Neuronal stem cell (in vitro differentiated cells): ENCODE measurements at regions not wholly inside any gene's neighbourhood (a gene's known extent, or its start where the extent isn't known, plus 50 kb on each side); places are given as distances from the start of the nearest gene placed in this dataset.

Experiments used
- DNase-seq: peaks from one replicate; pipeline ENCODE4 v3.0.0-alpha.2; 2013; ENCODE audit warnings: low spot score
- H2AFZ ChIP-seq: one replicate; pipeline ENCODE4 v1.6.1; 2013; ENCODE audit warnings: mild to moderate bottlenecking, low read length, inconsistent platforms
- H2AK5ac ChIP-seq: 2 replicates; pipeline ENCODE4 v1.6.1; 2013; ENCODE audit warnings: low read depth, mild to moderate bottlenecking, inconsistent platforms, low read length, moderate library complexity, mixed read lengths
- H2BK120ac ChIP-seq: 2 replicates; pipeline ENCODE4 v1.6.1; 2013; ENCODE audit warnings: low read depth, mild to moderate bottlenecking, inconsistent platforms, low read length, moderate library complexity, mixed read lengths
- H2BK12ac ChIP-seq: one replicate; pipeline ENCODE4 v1.6.1; 2013; ENCODE audit warnings: low read length, inconsistent platforms
- H2BK15ac ChIP-seq: 2 replicates; pipeline ENCODE4 v1.6.1; 2013; ENCODE audit warnings: mild to moderate bottlenecking, low read length, inconsistent platforms, mixed read lengths
- H2BK5ac ChIP-seq: one replicate; pipeline ENCODE4 v1.6.1; 2013; ENCODE audit warnings: inconsistent platforms, mild to moderate bottlenecking, low read length, moderate library complexity
- H3K14ac ChIP-seq: one replicate; pipeline ENCODE4 v1.6.1; 2013; ENCODE audit warnings: low read length, inconsistent platforms
- H3K18ac ChIP-seq: 2 replicates; pipeline ENCODE4 v1.6.1; 2013; ENCODE audit warnings: low read length, inconsistent platforms
- H3K23ac ChIP-seq: 2 replicates; pipeline ENCODE4 v1.6.1; 2013; ENCODE audit warnings: low read depth, mild to moderate bottlenecking, mixed read lengths, low read length, inconsistent platforms; ENCODE audit not compliant: poor library complexity
- H3K27ac ChIP-seq: replicated peaks from 3 replicates; pipeline ENCODE4 v1.5.1; 2013; ENCODE audit warnings: low read length, inconsistent platforms
- H3K27me3 ChIP-seq, 3 experiments: 2 replicates each; pipeline ENCODE4 v1.6.1; 2013; ENCODE audit warnings: low read length in 3 of 3, mild to moderate bottlenecking in 2 of 3, inconsistent platforms in 1 of 3, low read depth in 1 of 3, mixed read lengths in 1 of 3, moderate library complexity in 1 of 3; ENCODE audit not compliant: control insufficient read depth in 3 of 3, insufficient read depth in 3 of 3
- H3K36me3 ChIP-seq, 2 donors: replicated peaks in 1 of 2; 2 replicates each; pipeline ENCODE4 v1.6.1; 2013; ENCODE audit warnings: low read length in 2 of 2; ENCODE audit not compliant: control insufficient read depth in 2 of 2, insufficient read depth in 2 of 2
- H3K4ac ChIP-seq: 2 replicates; pipeline ENCODE4 v1.6.1; 2013; ENCODE audit warnings: inconsistent platforms, mild to moderate bottlenecking, low read length, moderate library complexity
- H3K4me1 ChIP-seq, 2 donors: 1 replicate in 1 of 2; 2 replicates in 1 of 2; pipeline ENCODE4 v1.6.1; 2013; ENCODE audit warnings: low read length in 2 of 2, low read depth in 1 of 2; ENCODE audit not compliant: control insufficient read depth in 2 of 2, insufficient read depth in 1 of 2
- H3K4me2 ChIP-seq: one replicate; pipeline ENCODE4 v1.6.1; 2013; ENCODE audit warnings: mild to moderate bottlenecking, low read length, inconsistent platforms; ENCODE audit not compliant: insufficient read depth, poor library complexity, severe bottlenecking
- H3K4me3 ChIP-seq, 2 donors: 2 replicates each; pipeline ENCODE4 v1.5.1; 2013; ENCODE audit warnings: low read length in 2 of 2, mild to moderate bottlenecking in 2 of 2, inconsistent platforms in 1 of 2, moderate library complexity in 1 of 2
- H3K79me1 ChIP-seq: one replicate; pipeline ENCODE4 v1.6.1; 2013; ENCODE audit warnings: low read depth, mild to moderate bottlenecking, inconsistent platforms, low read length, moderate library complexity
- H3K9ac ChIP-seq: one replicate; pipeline ENCODE4 v1.6.1; 2013; ENCODE audit warnings: mild to moderate bottlenecking, low read depth, low read length, inconsistent platforms; ENCODE audit not compliant: poor library complexity
- H3K9me3 ChIP-seq, 2 donors: replicated peaks in 1 of 2; 2 replicates each; pipeline versions ENCODE3 to v1.6.1; 2013; ENCODE audit warnings: low read length in 2 of 2, mild to moderate bottlenecking in 2 of 2, inconsistent platforms in 1 of 2, low read depth in 1 of 2, mixed read lengths in 1 of 2, moderate library complexity in 1 of 2; ENCODE audit not compliant: control insufficient read depth in 2 of 2, insufficient read depth in 1 of 2
- H4K8ac ChIP-seq: one replicate; pipeline ENCODE4 v1.6.1; 2013; ENCODE audit warnings: low read depth, mild to moderate bottlenecking, inconsistent platforms, low read length, moderate library complexity
- H4K91ac ChIP-seq: one replicate; pipeline ENCODE4 v1.6.1; 2013; ENCODE audit warnings: low read length, low read depth, mild to moderate bottlenecking, inconsistent platforms; ENCODE audit not compliant: poor library complexity
- WGBS, 2 donors: extraction: QIAGEN DNeasy Blood & Tissue Kit; methylation state at CpG; one replicate each; pipeline ENCODE4 v1.1.7; 2013; ENCODE audit warnings: missing lambda C conversion rate in 2 of 2, mixed read lengths in 1 of 2; ENCODE audit not compliant: insufficient read length in 2 of 2, insufficient replicate concordance in 1 of 2; ENCODE audit errors: extremely low coverage in 2 of 2; 5-methylcytosine and 5-hydroxymethylcytosine counted together

DNA sequence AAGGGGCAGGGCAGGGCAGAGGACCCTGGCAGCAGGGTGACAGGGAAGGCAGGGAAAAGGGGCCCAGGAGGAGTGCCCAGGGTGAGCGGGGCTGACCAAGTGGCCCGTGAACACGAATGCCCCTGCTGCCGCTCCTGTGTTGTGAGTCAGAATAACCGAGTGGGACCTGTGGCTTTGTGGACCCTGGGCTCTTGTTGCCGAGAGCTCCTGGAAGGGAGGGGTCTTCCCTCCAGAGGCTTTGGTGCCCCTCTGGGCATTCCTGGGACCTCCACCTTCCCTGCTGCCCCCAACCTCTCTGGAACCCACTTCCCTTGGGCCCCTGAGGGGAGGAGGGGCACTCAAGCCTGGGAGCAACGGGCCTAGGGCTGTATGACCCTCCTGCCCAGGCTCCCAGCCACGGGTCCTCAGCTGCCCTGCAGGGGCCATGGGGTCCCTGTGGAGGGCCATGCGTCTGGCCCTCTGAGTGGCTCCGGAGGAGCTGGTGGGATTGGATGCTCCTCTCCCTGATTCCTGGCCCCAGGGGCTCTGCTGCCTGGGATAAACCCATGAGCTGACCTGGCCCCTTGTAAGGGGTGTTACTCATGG lies 319.4 kb downstream of the TMEM121 start:
- no peak overlapping the region for H2BK5ac ChIP-seq
- no peak overlapping the region for H2BK120ac ChIP-seq
- H3K9ac ChIP-seq = no peak overlapping the region
- no peaks in the 10 kb centered on the region for H3K79me1 ChIP-seq
- H2BK12ac ChIP-seq = no peak overlapping the region
- H4K8ac ChIP-seq = no peak overlapping the region
- H2AFZ ChIP-seq = no peak overlapping the region
- DNase-seq = no peak
- no peak overlapping the region for H3K18ac ChIP-seq
- WGBS, 2 donors = no CpG with 5 or more reads among the region's 10 CpGs
- H3K23ac ChIP-seq = no peak overlapping the region
- no peak overlapping the region for H3K4ac ChIP-seq
- no peak overlapping the region for H2AK5ac ChIP-seq
- no peaks in the 10 kb centered on the region for H3K4me1 ChIP-seq
- no peak overlapping the region for H3K4me2 ChIP-seq
- no peaks in the 10 kb centered on the region for H3K36me3 ChIP-seq
- H3K27me3 ChIP-seq = peaks cover 0 to 54% (median 0%) of the 10 kb centered on the region in 3 experiments
- H4K91ac ChIP-seq = no peak overlapping the region
- H3K4me3 ChIP-seq = no peak overlapping the region
- no peak overlapping the region for H3K27ac ChIP-seq
- H3K9me3 ChIP-seq = peaks cover 0 to 60% of the 10 kb centered on the region in 2 donors
- H2BK15ac ChIP-seq = no peak overlapping the region
- no peak overlapping the region for H3K14ac ChIP-seq

DNA sequence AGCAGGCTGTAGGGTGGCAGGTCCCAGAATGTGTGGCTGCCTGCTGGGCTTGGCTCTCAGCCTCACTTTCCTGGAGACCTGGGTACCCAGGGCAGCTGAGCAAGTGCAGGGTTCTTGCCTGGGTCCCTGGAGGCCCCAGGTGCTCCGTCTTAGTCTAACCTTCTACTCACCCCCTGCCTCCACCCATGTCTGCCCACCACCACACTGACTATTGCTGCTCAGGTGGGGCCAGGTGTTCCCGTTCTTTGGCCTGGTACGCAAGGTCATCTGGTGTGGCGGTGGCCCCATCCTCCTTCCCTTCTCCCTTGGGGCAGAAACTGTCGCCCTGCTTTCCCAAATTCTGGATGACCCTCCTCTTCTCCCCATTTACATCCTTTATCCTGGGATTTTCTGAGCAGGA lies 319.9 kb downstream of the TMEM121 start:
- Histone ChIP-seq H3K27me3 (peaks cover 0 to 56% (median 0%) of the 10 kb centered on the region in 3 experiments), H4K8ac (no peak overlapping the region), H3K4me1 (no peaks in the 10 kb centered on the region), H3K9ac (peak overlapping the region; percentile 25), H3K27ac (no peak overlapping the region), H3K4ac (no peak overlapping the region), H4K91ac (no peak overlapping the region), H2AK5ac (no peak overlapping the region), H3K18ac (no peak overlapping the region), H2BK5ac (no peak overlapping the region), H3K9me3 (peaks cover 0 to 60% of the 10 kb centered on the region in 2 donors), H2AFZ (no peak overlapping the region), H3K23ac (no peak overlapping the region), H3K14ac (no peak overlapping the region), H3K79me1 (no peaks in the 10 kb centered on the region), H2BK15ac (no peak overlapping the region), H2BK120ac (no peak overlapping the region), H3K4me2 (no peak overlapping the region), H2BK12ac (no peak overlapping the region), H3K4me3 (no peak overlapping the region), H3K36me3 (no peaks in the 10 kb centered on the region)
- WGBS, 2 donors = no CpG with 5 or more reads among the region's 5 CpGs
- DNase-seq = no peak

DNA sequence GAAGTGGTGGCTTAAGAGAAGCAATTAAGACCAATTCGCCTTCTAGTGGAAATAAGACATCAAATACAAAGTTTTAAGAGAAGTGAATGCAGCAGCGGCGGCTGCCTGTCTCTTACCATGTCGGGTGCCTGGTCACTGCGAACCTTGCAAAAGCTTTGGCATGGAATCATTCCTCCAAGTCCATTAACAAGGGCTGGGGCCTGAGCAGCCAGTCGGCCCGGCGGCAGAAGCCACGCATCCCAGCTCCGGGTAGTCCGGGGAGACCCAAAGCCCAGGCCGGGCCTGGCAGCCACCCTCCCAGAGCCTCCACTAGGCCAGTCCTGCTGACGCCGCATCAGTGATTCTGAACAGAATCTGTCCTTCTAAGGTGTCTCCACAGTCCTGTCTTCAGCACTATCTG lies 321.0 kb downstream of the TMEM121 start:
- Histone ChIP-seq H3K27me3 (peaks cover 0 to 57% (median 0%) of the 10 kb centered on the region in 3 experiments), H4K8ac (no peak overlapping the region), H3K4me3 (no peak overlapping the region), H3K9ac (no peak overlapping the region), H3K36me3 (no peaks in the 10 kb centered on the region), H3K18ac (no peak overlapping the region), H2BK15ac (no peak overlapping the region), H3K79me1 (no peaks in the 10 kb centered on the region), H2AFZ (no peak overlapping the region), H3K27ac (no peak overlapping the region), H4K91ac (no peak overlapping the region), H2BK120ac (no peak overlapping the region), H2BK12ac (no peak overlapping the region), H3K4me2 (no peak overlapping the region), H2AK5ac (no peak overlapping the region), H3K9me3 (peaks cover 0 to 62% of the 10 kb centered on the region in 2 donors), H3K4ac (no peak overlapping the region), H3K4me1 (no peaks in the 10 kb centered on the region), H3K23ac (no peak overlapping the region), H3K14ac (no peak overlapping the region), H2BK5ac (no peak overlapping the region)
- DNase-seq = no peak
- no CpG with 5 or more reads among the region's 14 CpGs for WGBS, 2 donors

DNA sequence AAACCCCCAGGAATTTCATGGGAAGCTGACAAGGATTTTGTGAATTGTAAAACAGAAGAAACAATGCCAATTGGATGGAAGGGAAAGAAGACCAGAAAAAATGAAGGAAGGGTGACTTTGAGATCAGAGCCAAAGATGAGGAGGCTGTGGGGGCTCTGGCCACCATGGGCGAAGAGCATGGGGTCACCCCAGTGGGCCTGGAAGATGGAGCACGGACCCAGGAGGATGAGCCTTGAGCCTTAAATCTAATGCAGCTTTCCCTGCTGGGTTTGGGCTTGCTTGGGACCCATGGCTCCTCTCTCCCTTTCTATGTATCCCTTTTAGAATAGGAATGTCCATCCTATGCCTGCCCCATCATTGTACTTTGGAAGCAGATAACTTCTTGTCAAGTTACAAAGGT lies 322.2 kb downstream of the TMEM121 start:
- peaks cover 0 to 62% (median 0%) of the 10 kb centered on the region in 3 experiments for H3K27me3 ChIP-seq
- no peak overlapping the region for H3K23ac ChIP-seq
- no peak overlapping the region for H3K4ac ChIP-seq
- H2AK5ac ChIP-seq = no peak overlapping the region
- no peaks in the 10 kb centered on the region for H3K4me1 ChIP-seq
- H3K9ac ChIP-seq = no peak overlapping the region
- H2BK120ac ChIP-seq = no peak overlapping the region
- H3K36me3 ChIP-seq = no peaks in the 10 kb centered on the region
- H3K14ac ChIP-seq = no peak overlapping the region
- H2BK12ac ChIP-seq = no peak overlapping the region
- H3K27ac ChIP-seq = no peak overlapping the region
- H3K18ac ChIP-seq = no peak overlapping the region
- no peak overlapping the region for H4K91ac ChIP-seq
- no peak overlapping the region for H2BK5ac ChIP-seq
- no CpG with 5 or more reads among the region's 2 CpGs for WGBS, 2 donors
- no peak overlapping the region for H2AFZ ChIP-seq
- no peak overlapping the region for H3K4me3 ChIP-seq
- no peak overlapping the region for H4K8ac ChIP-seq
- H3K9me3 ChIP-seq = peaks cover 0 to 67% of the 10 kb centered on the region in 2 donors
- H3K79me1 ChIP-seq = no peaks in the 10 kb centered on the region
- no peak overlapping the region for H3K4me2 ChIP-seq
- no peak overlapping the region for H2BK15ac ChIP-seq
- no peak for DNase-seq
